GM10266 (cell line): ENCODE measurements at regions not wholly inside any gene's neighbourhood (a gene's known extent, or its start where the extent isn't known, plus 50 kb on each side); places are given as distances from the start of the nearest gene placed in this dataset.

ENCODE experiments used
- DNase-seq: peaks from one replicate; pipeline ENCODE4 v3.0.0; 2012; ENCODE audit errors: extremely low spot score
- TF ChIP-seq, protein P1 (sequence below): IDR thresholded peaks from 2 replicates; pipeline ENCODE4 v1.5.1; 2012; ENCODE audit warnings: mild to moderate bottlenecking, low read depth; ENCODE audit not compliant: control insufficient read depth, insufficient read depth; ENCODE audit errors: missing control alignments

DNA sequence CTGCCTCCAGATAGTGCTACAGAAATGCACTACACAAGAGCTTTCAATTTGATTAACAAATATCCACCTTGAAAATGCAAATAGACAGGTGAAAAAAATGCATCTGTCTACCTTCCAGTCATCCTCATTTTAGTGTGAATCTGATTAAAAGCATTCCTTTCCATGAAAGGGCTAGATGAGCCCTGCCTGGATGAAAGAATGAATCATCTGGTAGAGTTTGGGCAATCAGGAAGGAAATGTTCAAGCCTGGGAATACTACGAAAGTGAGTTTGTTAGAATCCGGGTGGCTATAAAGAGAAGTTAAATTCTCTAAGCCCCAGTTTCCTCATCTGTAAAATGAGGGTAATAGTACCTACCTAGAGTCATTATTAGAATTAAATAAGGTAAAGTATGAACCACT lies 142.6 kb downstream of the FAM114A2 start:
- TF ChIP-seq, protein P1, sequence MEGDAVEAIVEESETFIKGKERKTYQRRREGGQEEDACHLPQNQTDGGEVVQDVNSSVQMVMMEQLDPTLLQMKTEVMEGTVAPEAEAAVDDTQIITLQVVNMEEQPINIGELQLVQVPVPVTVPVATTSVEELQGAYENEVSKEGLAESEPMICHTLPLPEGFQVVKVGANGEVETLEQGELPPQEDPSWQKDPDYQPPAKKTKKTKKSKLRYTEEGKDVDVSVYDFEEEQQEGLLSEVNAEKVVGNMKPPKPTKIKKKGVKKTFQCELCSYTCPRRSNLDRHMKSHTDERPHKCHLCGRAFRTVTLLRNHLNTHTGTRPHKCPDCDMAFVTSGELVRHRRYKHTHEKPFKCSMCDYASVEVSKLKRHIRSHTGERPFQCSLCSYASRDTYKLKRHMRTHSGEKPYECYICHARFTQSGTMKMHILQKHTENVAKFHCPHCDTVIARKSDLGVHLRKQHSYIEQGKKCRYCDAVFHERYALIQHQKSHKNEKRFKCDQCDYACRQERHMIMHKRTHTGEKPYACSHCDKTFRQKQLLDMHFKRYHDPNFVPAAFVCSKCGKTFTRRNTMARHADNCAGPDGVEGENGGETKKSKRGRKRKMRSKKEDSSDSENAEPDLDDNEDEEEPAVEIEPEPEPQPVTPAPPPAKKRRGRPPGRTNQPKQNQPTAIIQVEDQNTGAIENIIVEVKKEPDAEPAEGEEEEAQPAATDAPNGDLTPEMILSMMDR: no peak
- no peak for DNase-seq

DNA sequence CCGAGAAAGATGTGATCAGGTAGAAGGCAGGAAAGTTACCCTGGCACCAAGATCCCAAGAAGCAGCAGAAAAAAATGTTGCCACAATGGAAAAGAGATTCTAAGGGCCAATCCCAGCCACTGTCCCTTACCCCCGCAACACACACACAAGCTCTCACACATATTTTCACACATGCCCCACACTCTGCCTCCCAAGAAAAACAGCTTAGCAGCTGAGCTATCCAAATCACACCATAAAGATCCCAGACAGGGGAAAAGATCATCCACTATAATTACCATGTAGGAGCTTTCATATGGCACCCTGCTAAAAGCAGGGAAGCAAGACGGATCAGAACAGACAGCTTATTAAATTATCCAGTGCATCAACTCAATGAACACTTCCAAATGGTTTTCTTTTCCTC lies 143.4 kb downstream of the FAM114A2 start:
- no peak for DNase-seq
- TF ChIP-seq, protein P1: no peak

DNA sequence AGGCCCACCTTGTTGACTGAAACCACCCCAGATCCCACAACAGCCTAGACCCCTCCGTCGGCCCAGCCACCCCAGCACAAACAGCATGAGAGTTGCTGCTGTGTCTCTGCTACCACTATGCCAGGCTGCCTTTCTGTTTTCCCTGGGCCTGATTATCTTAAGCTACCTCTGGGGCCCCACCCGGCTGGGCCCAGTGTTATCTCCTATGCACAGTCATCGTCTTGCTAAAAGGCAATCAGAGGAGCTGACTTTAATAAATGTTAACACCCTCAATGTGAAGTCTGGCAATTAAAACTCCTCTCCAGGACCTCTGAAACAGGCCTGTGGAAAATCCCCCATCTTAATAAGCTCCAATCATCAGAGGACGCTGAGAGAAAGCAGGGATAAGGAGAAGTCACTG lies 144.9 kb downstream of the FAM114A2 start:
- TF ChIP-seq, protein P1: no peak
- no peak for DNase-seq

DNA sequence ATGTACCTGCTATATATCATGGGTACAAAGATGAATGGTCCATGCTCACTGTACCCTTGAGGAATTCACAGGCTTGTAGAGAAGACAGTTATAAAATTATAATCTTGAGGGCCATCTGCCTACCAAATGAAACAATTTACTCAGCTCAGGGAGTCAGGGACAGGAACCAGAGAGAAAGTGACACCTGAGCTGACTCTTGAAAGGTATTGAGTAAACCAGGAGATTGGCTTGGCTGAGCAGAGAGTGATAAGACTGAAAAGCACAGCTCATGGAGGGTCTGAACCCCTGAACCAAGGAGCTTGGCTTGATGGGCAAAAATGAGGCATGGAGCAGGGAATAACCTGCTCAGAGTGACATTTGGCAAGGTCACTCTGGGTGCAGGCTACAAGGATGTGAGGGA lies 147.3 kb downstream of the FAM114A2 start:
- no peak for DNase-seq
- TF ChIP-seq, protein P1: no peak

DNA sequence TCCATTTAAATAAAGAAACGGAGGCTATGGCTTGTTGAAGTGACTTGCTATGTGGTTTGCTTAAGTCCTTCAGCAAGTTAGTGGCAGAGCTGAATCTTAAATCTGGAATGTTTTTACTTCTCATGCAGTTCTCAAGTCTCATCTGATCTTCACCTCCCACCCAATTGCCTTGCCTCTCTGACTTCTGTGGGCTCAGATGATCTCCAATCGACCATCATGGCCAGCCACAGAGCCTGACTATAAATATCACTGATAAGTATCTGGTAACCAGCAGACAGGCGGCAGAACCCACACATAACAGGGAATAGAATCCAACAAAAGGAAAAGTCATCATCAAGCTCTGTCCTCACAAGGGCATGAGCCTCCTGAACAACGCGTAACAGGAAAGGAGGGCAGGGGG lies 149.9 kb downstream of the FAM114A2 start:
- DNase-seq: no peak
- TF ChIP-seq, protein P1: no peak

DNA sequence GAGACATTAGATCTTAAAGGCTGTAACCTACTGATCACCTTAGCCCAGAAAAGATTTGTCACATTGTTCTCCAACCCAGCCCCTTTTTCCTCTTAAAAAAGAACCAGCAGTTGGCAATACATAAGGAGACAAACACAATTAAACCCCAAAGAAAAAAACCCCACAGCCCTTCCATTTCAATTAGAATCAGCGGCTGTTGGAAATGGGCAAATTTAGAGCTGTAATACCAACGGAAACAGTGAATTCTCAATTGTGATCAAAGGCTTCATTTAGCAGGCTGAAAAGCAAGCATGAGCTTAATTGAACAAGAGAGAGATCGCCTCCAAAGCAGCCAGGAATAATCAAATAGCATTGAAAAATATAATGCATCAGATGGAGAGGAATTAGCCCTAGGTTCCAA lies 153.6 kb downstream of the FAM114A2 start:
- DNase-seq: no peak
- TF ChIP-seq, protein P1: no peak

DNA sequence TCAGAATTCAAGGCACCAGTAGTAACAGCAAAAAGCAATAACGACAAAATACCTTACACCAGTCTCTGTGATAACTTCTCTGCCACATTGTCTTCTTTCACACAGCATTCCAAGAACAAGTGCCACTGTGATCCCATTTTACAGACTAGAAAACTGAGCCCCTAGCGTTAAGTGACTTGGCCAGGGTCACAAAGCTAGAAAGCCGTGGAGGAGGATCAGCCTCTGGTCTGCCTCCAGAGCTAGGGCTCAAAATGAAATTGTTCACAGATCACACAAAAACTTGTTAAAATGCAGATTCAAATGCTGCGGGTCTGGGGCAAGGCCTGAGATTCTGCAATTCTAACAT lies 154.1 kb downstream of the FAM114A2 start:
- no peak for DNase-seq
- TF ChIP-seq, protein P1: no peak
